ENCODE measurements at regions not wholly inside any gene's neighbourhood (a gene's known extent, or its start where the extent isn't known, plus 50 kb on each side); places are given as distances from the start of the nearest gene placed in this dataset.
A peak's percentile ranks its signal among the peaks of the same experiment; 100 is the strongest.

- no peak overlapping the region for H3K4me3 ChIP-seq (ENCODE audit: low read depth, low read length)
- no peak for TF ChIP-seq CTCF (IDR thresholded peaks at IDR 0.05; ENCODE audit: low read depth, low read length, missing control alignments)
- no peak overlapping the region for H3K27ac ChIP-seq
- DNase-seq = no peak
- in situ Hi-C loops (cut with HindIII; ENCODE audit: low pct_ligation_motif_present, low sequenced_read_pairs) = no loop called here
- no peaks in the 10 kb centered on the region for H3K27me3 ChIP-seq (replicated peaks)
- no peaks in the 10 kb centered on the region for H3K36me3 ChIP-seq (replicated peaks)
These were observed 127.9 kb upstream of the NTM start for GRCh38 chr11:131242476-131243000.

- no peak for DNase-seq
- TF ChIP-seq CTCF (IDR thresholded peaks at IDR 0.05; ENCODE audit: low read depth, low read length, missing control alignments) = no peak
- H3K4me3 ChIP-seq (ENCODE audit: low read depth, low read length) = no peak overlapping the region
- in situ Hi-C loops (cut with HindIII; ENCODE audit: low pct_ligation_motif_present, low sequenced_read_pairs) = no loop called here
- H3K27ac ChIP-seq = no peak overlapping the region
- no peaks in the 10 kb centered on the region for H3K36me3 ChIP-seq (replicated peaks)
- no peaks in the 10 kb centered on the region for H3K27me3 ChIP-seq (replicated peaks)
These were observed 124.3 kb upstream of the NTM start for GRCh38 chr11:131246156-131246555.

DNA sequence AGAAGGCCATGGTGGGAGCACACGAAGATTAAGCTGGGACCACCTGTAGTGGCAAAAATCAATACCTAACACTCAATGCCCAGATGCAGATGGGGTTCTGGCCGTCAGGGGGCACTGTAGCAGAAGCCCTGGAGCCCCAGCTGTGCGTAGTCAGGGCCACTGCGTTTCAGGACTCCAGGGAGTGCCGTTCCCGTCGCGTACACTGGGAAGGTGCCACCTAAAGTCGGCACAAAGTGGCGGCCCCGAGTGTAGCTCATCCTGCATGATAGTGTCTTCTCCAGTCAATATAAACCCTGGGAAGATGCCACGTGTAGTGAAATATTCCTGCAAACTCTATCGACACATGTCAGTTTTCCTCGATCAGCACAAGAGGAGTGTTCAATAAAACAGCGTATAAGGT is 123.8 kb upstream of the NTM start:
- H3K36me3 ChIP-seq (replicated peaks) = no peaks in the 10 kb centered on the region
- H3K27ac ChIP-seq = no peak overlapping the region
- no peak overlapping the region for H3K4me3 ChIP-seq (ENCODE audit: low read depth, low read length)
- H3K27me3 ChIP-seq (replicated peaks) = no peaks in the 10 kb centered on the region
- TF ChIP-seq CTCF (IDR thresholded peaks at IDR 0.05; ENCODE audit: low read depth, low read length, missing control alignments) = peak; percentile 75
- in situ Hi-C loops (cut with HindIII; ENCODE audit: low pct_ligation_motif_present, low sequenced_read_pairs) = no loop called here
- DNase-seq = no peak

GRCh38 chr11:131248588-131248987 is 121.8 kb upstream of the NTM start:
- TF ChIP-seq CTCF (IDR thresholded peaks at IDR 0.05; ENCODE audit: low read depth, low read length, missing control alignments) = no peak
- no peaks in the 10 kb centered on the region for H3K36me3 ChIP-seq (replicated peaks)
- H3K27ac ChIP-seq = no peak overlapping the region
- no peak for DNase-seq
- H3K4me3 ChIP-seq (ENCODE audit: low read depth, low read length) = no peak overlapping the region
- in situ Hi-C loops (cut with HindIII; ENCODE audit: low pct_ligation_motif_present, low sequenced_read_pairs) = no loop called here
- no peaks in the 10 kb centered on the region for H3K27me3 ChIP-seq (replicated peaks)

DNA sequence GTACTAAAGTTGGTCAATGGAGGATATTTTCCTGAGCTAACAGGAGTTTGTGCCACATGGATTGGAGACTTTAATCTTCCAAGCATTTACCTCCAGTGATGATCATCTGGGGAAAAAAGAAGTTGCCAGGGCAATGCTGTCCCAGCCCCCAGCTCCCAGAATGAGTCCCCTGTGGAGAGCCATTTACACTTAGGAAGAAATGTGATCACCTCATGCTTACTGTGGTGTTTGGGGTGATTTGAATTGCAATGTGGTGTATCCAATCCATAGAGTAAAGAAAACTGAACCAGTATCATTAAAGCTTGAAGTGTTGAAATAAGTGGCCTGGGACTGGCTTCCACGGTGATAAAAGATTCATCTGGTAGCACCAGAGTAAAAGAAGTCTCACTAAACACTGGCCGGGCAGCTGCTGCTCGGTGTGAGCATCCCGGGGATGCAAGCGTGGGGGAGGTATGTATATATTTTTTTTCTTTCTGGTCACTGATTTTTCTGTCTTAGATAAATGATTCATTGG is 117.2 kb upstream of the NTM start:
- in situ Hi-C loops (cut with HindIII; ENCODE audit: low pct_ligation_motif_present, low sequenced_read_pairs) = no loop called here
- H3K36me3 ChIP-seq (replicated peaks) = no peaks in the 10 kb centered on the region
- H3K4me3 ChIP-seq (ENCODE audit: low read depth, low read length) = no peak overlapping the region

More for the DNA sequence above, 117.2 kb upstream of the NTM start:
- H3K27me3 ChIP-seq (replicated peaks) = no peaks in the 10 kb centered on the region
- DNase-seq = no peak
- no peak overlapping the region for H3K27ac ChIP-seq
- TF ChIP-seq CTCF (IDR thresholded peaks at IDR 0.05; ENCODE audit: low read depth, low read length, missing control alignments) = no peak
